Chondrocyte (in vitro differentiated cells): ENCODE measurements at regions not wholly inside any gene's neighbourhood (a gene's known extent, or its start where the extent isn't known, plus 50 kb on each side); places are given as distances from the start of the nearest gene placed in this dataset.

Experiments used
- DNase-seq: peaks from one replicate; pipeline ENCODE4 v3.0.0; 2021; ENCODE audit warnings: mixed read lengths, low spot score
- H3K27ac Mint-ChIP-seq: one replicate; pipeline ENCODE4 v1.8.0; 2021; ENCODE audit warnings: mild to moderate bottlenecking, moderate library complexity, mixed read lengths; ENCODE audit not compliant: unreplicated experiment
- H3K27me3 Mint-ChIP-seq: 2 replicates; pipeline ENCODE4 v1.8.0; 2021; ENCODE audit warnings: low read depth, mixed read lengths
- H3K36me3 Mint-ChIP-seq: 2 replicates; pipeline ENCODE4 v1.8.0; 2021; ENCODE audit warnings: low read depth, mixed read lengths
- H3K4me1 Mint-ChIP-seq: 2 replicates; pipeline ENCODE4 v1.8.0; 2021; ENCODE audit warnings: low read depth, mild to moderate bottlenecking, mixed read lengths
- H3K4me3 Mint-ChIP-seq: one replicate; pipeline ENCODE4 v1.8.0; 2021; ENCODE audit warnings: mild to moderate bottlenecking, moderate library complexity, mixed read lengths; ENCODE audit not compliant: unreplicated experiment
- H3K9me3 Mint-ChIP-seq: 2 replicates; pipeline ENCODE4 v1.8.0; 2021; ENCODE audit warnings: low read depth, mixed read lengths
- TF ChIP-seq, protein P1 (sequence below): fragments of 200-600 bp; sonication (generic); IDR thresholded peaks from 2 replicates; pipeline ENCODE4 v1.5.0; 2021; ENCODE audit warnings: antibody characterized with exemption, mild to moderate bottlenecking, moderate library complexity

DNA sequence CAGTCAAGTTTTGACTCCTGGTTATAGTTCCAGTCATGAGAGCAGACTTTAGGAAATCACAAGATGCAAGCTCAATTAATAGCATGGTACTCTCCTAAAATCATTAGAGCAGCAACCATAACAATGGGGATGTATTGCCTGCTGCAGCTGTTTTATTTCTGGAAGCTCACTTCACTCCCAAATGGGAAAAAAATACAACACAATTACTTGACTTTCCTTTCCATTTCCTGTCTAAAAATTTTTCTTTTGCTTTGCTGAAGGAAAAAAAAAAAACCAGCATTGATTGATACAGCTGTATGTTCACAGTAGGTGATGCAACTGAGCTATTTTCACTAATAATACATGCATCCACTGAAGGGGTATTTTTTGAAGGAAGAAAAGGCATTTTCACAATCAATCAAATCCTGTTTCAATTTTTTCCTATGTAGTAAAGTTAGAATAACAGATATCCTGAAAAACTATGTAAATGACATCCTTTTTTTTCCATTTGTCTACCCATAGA, 143.9 kb upstream of the NOVA1 start:
- Mint-ChIP-seq H3K4me3 (no peak overlapping the region), H3K27ac (no peak overlapping the region), H3K9me3 (no peaks in the 10 kb centered on the region), H3K4me1 (no peaks in the 10 kb centered on the region), H3K36me3 (no peaks in the 10 kb centered on the region), H3K27me3 (no peaks in the 10 kb centered on the region)
- DNase-seq = no peak
- TF ChIP-seq, protein P1, sequence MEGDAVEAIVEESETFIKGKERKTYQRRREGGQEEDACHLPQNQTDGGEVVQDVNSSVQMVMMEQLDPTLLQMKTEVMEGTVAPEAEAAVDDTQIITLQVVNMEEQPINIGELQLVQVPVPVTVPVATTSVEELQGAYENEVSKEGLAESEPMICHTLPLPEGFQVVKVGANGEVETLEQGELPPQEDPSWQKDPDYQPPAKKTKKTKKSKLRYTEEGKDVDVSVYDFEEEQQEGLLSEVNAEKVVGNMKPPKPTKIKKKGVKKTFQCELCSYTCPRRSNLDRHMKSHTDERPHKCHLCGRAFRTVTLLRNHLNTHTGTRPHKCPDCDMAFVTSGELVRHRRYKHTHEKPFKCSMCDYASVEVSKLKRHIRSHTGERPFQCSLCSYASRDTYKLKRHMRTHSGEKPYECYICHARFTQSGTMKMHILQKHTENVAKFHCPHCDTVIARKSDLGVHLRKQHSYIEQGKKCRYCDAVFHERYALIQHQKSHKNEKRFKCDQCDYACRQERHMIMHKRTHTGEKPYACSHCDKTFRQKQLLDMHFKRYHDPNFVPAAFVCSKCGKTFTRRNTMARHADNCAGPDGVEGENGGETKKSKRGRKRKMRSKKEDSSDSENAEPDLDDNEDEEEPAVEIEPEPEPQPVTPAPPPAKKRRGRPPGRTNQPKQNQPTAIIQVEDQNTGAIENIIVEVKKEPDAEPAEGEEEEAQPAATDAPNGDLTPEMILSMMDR = no peak

DNA sequence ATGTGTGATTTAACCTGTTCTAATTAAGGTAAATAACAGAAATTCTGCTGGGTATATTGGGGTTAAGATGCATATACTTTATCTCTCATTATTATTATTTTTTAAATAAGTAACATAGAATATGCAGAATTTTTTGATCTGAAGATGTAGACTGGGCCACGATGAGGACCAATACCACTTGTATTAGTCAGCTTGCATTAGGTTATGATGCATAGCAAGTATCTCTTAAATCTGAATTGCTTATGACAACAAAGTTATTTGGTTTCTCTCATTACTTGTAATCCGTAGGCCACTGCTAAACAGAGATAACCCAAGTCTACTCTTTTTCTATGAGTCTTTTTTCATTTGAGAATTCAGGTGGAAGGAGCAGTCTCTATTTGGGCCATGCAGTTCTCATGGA, 145.5 kb upstream of the NOVA1 start:
- H3K9me3 Mint-ChIP-seq = no peaks in the 10 kb centered on the region
- no peaks in the 10 kb centered on the region for H3K36me3 Mint-ChIP-seq
- no peak overlapping the region for H3K27ac Mint-ChIP-seq
- no peaks in the 10 kb centered on the region for H3K27me3 Mint-ChIP-seq
- TF ChIP-seq, protein P1 = no peak
- H3K4me3 Mint-ChIP-seq = no peak overlapping the region
- H3K4me1 Mint-ChIP-seq = no peaks in the 10 kb centered on the region
- DNase-seq = no peak

DNA sequence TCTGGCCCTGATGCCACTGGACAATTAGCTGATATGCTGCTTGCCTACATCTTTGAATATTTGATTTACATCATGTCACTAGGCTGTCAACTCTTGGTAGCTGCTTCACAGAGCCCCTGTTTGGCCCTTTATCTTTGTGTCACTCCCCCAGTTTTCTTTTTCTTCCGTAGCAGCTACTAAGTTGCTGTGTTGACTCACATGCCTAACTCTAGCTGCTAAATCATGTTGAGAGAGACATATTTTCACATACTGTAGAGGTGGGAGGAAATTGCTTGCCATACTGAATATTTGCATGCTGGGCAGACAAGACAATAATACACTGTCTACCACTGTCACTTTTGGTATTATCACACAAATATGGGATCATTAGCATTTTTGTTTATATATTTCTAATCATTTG, 147.1 kb upstream of the NOVA1 start:
- TF ChIP-seq, protein P1 = no peak
- no peaks in the 10 kb centered on the region for H3K4me1 Mint-ChIP-seq
- DNase-seq = no peak
- no peaks in the 10 kb centered on the region for H3K36me3 Mint-ChIP-seq
- no peaks in the 10 kb centered on the region for H3K9me3 Mint-ChIP-seq
- no peaks in the 10 kb centered on the region for H3K27me3 Mint-ChIP-seq
- no peak overlapping the region for H3K27ac Mint-ChIP-seq
- no peak overlapping the region for H3K4me3 Mint-ChIP-seq

DNA sequence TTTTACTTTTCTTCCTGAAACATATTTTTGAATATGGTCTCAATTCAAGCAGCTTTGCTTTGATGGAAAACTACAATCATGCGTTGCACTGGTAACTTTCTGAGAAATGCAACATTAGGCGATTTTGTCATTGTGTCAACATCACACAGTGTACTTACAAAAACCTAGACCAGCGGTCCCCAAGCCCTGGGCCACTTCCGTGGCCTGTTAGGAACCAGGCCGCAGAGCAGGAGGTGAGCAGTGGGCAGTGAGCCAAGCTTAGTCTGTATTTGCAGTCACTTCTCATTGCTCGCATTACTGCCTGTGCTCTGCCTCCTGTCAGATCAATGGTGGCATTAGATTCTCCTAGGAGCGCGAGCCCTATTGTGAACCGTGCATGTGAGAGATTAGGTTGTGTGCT, 163.7 kb upstream of the NOVA1 start:
- TF ChIP-seq, protein P1 = no peak
- no peaks in the 10 kb centered on the region for H3K9me3 Mint-ChIP-seq

DNA sequence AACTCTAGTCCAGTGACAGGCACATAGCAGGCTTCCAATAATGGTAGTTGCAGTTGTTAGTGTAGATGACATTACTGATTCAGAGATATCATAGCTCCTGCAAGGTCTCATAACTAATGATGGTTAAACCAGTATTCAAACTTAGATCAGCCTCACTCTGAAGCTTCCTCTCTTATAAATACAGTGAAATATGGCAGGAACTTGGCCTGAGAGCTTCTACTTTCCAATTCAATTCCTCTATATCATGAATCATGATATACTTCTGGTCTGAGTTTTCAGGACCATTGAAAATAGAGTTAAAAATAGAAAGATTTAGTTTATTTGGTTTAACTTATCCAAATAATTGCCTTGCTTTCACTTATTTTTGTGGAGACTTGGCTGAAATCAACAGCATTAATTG, 167.5 kb upstream of the NOVA1 start:
- Mint-ChIP-seq H3K4me3 (no peak overlapping the region), H3K27me3 (no peaks in the 10 kb centered on the region), H3K4me1 (no peaks in the 10 kb centered on the region), H3K27ac (no peak overlapping the region), H3K9me3 (no peaks in the 10 kb centered on the region), H3K36me3 (no peaks in the 10 kb centered on the region)
- TF ChIP-seq, protein P1 = no peak
- DNase-seq = no peak

More for the DNA sequence above, 163.7 kb upstream of the NOVA1 start:
- Mint-ChIP-seq H3K27me3 (no peaks in the 10 kb centered on the region), H3K4me1 (no peaks in the 10 kb centered on the region), H3K36me3 (no peaks in the 10 kb centered on the region), H3K27ac (no peak overlapping the region), H3K4me3 (no peak overlapping the region)
- DNase-seq = no peak
